KBM-7 (cell line): ENCODE measurements at regions not wholly inside any gene's neighbourhood (a gene's known extent, or its start where the extent isn't known, plus 50 kb on each side); places are given as distances from the start of the nearest gene placed in this dataset.
"Not testable (repeated sequence)": the region's sequence is repeated elsewhere in the genome, so short reads cannot be mapped to it uniquely, and the experiment has no call there.

ENCODE experiments used
- DNase-seq: peaks from one replicate; pipeline ENCODE4 v3.0.0-alpha.2; 2015
- in situ Hi-C: fragments of 300-500 bp; cut with MboI; formaldehyde crosslinking; loops from 2 replicates; pipeline ENCODE4 v1.14.3; 2020; ENCODE audit warnings: low sequenced_read_pairs, low pct_unique_long_range_greater_than_20kb, mixed read lengths

- DNase-seq = no peak
- in situ Hi-C loops = no loop called here
These were observed 184.7 kb downstream of the TMEM121 start for GRCh38 chr14:105711044-105711620.

DNA sequence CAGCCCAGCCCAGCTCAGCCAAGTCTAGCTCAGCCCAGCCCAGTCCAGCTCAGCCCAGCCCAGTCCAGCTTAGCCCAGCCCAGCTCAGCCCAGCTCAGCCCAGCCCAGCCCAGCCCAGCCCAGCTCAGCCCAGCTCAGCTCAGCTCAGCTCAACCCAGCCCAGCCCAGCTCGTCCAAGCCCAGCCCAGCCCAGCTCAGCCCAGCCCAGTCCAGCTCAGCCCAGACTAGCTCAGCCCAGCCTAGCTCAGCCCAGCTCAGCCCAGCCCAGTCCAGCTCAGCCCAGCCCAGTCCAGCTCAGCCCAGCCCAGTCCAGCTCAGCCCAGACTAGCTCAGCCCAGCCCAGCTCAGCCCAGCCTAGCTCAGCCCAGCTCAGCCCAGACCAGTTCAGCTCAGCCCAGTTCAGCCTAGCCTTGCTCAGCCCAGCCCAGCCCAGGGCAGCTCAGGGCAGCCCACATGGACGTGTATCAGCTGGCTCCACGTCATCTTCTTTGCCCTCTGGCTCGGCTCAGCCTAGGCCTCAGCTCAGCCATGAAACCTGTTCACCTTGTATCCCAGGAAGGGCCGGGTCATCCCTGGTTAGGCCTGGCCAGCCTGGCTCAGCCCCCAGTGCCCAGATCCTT is 185.6 kb downstream of the TMEM121 start:
- no peak for DNase-seq
- in situ Hi-C loops = no loop called here

GRCh38 chr14:105712670-105713069 is 186.3 kb downstream of the TMEM121 start:
- DNase-seq, in situ Hi-C loops: not testable (repeated sequence)

DNA sequence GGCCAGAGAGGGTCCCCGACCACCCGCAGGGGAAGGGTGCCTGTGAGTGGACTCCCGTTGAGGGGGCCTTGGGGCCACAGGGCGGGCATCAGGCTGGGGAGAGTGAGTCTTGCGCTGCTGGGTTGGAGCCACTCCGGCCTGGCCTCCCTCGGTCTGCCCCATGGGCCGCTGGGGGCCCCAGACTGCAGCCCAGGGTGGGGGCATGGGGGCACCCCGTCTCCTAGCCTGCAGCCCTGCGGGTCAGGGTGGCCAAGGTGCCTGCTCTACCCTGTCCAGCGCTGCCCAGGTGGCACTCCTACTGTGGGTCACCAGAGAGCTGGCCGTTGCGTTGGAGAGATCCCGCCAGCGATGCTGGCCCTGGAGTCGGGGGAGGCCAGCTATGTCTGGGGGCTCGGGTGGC is 186.8 kb downstream of the TMEM121 start:
- DNase-seq, in situ Hi-C loops: not testable (repeated sequence)

GRCh38 chr14:105713836-105714235 is 187.5 kb downstream of the TMEM121 start:
- DNase-seq, in situ Hi-C loops: not testable (repeated sequence)

- DNase-seq, in situ Hi-C loops: not testable (repeated sequence)
These were observed 192.4 kb downstream of the TMEM121 start for GRCh38 chr14:105718787-105719186.

- in situ Hi-C loops, DNase-seq: not testable (repeated sequence)
These were observed 193.7 kb downstream of the TMEM121 start for GRCh38 chr14:105720106-105720505.

- in situ Hi-C loops = not testable (repeated sequence)
These were observed 194.6 kb downstream of the TMEM121 start for GRCh38 chr14:105720852-105721601.

DNA sequence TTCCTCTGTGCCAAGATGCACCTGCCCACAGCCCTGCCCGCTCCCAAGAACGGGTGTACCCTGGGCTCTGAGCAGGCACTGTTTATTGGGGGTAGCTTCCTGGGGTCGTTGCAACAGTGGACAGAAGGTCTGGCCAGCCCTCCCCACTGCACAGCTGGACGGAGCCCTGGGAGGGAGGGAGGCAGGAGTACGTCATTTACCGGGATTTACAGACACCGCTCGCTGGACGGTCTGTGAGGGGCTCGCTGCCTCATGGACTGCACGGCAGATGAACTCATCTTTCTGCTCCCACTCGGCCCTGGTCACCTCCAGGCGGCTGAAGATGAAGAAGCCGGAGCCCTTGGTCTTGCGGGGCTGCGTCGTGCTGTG is 195.2 kb downstream of the TMEM121 start:
- DNase-seq = not testable (repeated sequence)

More at GRCh38 chr14:105720852-105721601, 194.6 kb downstream of the TMEM121 start:
- not testable (repeated sequence) for DNase-seq

DNA sequence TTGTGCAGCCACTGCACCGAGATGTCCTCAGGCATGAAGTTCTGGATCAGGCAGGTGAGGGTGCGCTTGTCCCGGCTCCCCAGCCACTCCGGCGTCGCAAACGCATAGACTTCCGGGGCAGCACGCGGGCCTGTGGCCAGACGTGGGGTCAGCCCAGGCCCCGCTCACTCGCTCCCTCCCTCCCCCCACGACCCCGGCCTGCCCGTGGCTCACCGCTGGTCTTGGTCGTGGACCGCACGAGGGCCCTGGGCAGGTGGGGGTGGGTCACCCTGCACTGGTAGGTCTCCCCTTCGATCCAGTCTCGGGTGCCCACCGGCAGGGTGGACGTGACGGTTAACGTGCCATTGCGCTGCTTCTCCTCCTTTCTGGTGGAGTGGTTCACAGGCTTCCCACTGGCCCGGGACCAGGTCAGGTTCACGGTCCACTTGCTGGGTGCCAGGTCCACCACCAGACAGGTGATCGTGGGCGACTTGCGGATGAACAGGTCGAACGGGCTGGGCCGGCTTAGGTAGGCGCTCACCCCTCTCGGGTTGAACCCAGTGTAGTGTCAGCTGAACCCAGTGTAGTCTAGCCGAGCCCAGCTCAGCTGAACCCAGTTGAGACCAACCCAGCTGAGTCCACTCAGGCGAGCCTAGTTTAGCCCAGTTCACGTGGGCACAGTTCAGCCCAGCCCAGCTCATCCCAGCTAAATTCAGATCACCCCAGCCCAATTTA is 195.8 kb downstream of the TMEM121 start:
- DNase-seq, in situ Hi-C loops: not testable (repeated sequence)

More for the DNA sequence above, 195.2 kb downstream of the TMEM121 start:
- in situ Hi-C loops = not testable (repeated sequence)

DNA sequence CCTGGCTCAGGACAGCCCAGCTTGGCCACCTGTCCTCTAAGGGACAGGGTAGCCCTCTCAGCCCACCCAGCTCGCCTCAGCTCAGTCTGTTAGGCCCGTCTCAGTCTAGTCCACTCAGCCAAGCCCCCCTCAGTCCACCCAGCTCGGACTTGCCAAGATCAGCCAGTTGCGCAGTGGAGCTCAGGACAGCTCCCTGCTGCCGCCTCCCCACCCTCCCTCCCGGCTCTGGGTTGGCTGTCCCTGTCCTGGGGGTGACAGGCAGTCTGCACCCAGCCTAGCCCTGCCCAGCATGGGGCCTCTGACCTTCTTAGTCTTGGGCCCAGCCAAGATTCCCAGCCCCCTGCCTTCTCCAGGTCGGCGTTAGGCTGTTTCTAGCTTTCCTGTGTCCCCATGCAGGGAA is 196.9 kb downstream of the TMEM121 start:
- in situ Hi-C loops, DNase-seq: not testable (repeated sequence)

DNA sequence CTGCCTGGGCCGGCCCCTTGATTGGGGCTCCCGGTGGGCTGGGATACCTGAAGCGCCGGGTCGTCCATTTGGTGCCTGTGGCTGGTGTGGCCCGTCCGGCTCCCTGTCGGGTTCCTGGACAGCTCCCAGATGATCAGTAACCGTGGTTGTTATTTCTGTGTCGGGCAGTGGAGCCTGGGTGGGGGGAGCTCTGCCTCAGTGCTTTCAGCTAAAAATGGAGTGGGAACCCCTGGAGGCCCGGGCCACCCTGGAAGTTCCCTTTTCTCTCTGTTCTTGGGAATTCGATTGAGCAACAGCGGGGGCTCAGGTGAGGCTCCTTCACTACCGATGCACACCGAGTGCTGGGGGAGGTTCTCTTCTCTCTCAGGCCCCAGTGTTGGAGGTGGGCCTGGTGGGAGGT is 197.4 kb downstream of the TMEM121 start:
- in situ Hi-C loops = not testable (repeated sequence)

DNA sequence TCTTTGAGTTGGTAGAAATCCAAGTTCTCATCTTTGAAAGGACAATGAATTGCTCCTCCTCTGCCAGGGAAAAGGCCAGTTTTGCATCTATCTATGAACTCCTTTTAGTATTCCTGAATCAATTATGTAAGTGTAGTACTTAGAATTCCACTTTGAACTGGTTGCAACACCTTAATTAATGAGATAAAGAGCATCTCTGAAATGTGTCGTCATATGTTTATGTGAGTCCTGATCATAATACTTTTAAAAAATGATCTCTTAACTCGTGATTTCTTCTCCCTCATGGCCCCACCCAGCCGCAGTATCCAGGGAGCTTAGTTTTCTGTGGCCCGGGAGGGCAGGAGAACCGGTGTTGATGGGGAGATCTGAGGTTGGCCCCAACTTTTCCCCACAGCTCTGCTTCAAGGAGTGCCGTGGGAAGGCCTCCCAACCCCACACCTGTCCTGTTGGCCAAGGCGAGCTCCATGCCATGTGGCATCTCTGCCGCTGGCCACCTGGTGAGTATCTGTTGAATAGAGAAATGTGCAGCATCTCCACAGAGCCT is 203.5 kb downstream of the TMEM121 start:
- in situ Hi-C loops, DNase-seq: not testable (repeated sequence)

More for the DNA sequence above, 197.4 kb downstream of the TMEM121 start:
- DNase-seq = not testable (repeated sequence)

DNA sequence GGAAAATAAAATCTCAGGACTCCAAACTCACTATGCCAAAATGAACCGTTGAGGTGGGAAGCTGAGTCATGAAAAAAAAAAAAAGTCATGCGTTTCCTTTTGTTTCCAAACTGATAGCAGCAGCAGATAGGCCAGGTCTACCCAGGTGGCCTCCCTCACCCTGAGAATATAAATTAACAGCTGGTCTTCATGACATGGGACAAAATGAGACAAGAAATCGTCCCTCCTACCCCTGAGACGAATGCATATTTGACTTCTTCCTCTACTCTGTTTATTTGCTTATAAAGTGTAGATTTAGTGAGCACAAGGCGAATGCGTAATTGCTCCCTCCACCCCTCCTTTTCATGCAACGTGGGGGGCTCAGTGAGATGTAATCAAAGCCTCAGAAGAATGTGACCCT is 204.3 kb downstream of the TMEM121 start:
- in situ Hi-C loops, DNase-seq: not testable (repeated sequence)

DNA sequence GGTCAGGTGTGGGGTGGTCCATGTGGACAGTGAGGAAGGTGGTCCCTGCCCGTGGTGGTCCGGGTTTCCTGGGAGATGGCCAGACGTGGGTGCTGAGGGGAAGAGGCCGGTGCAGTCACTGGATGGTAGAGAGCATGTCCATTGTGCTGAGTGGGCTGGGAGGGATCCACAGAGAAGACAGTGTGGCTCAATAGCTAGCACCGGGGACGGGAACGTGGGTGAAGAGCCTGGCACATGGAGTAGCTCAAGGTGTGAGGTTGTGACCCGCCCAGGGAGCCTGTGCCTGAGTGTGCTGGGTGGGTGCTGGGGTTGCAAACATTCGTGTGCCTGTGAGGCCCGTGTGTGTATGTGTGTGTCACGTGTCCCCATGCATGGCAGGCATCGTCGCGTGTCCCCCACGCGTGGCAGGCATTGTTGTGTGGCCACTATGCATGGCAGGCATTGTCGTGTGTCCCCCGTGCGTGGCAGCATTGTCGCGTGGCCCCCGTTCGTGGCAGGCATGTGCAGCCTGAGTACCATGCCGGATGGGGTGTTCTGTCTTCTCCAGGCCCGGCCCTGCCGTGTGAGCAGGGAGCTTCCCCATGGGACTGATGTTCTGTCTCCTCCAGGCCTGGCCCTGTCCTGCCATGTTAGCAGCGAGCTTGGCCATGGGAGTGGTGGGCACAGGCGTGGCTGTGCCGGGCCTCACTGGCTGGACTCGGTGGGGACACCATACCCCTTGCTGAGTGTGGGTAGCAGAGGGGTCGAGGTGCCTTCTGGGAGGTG is 205.0 kb downstream of the TMEM121 start:
- in situ Hi-C loops = not testable (repeated sequence)

DNA sequence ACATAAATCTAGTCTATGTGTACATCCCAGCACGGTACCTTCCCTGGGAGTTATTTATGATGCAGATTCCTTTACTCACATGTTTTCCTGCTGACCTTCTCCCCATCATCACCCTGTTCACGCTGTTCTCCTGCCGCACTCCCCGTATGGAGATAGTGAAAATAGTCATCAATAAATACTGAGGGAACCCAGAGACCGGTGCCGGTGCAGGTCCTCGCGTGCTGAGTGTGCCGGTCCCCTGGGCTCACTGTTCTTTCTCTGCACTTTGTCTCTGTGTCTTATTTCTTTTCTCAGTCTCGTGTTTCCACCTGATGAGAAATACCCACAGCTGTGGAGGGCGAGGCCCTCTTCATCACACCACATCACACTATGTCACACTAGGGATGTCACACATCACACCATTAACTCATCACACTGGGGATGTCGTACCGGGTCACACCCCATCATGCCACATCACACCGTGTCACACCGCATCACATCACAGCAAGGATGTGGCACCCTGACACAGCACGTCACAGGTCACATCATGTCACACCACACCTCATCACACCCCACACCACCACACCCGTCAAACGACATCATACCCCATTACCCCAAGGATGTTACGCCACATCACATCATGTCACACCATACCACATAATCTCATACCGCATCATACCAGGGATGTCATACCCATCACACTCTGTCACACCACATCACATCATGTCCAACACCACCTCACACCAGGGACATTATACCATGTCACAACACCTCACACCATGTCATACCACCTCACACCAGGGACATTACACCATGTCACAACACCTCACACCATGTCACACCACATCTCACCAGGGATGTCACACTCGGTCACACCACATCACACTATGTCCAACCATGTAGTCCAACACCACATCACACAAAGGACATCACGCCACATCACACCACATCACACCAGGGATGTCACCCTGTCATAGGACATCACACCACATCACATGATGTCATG is 207.0 kb downstream of the TMEM121 start:
- DNase-seq = no peak
- in situ Hi-C loops = no loop called here

More for the DNA sequence above, 205.0 kb downstream of the TMEM121 start:
- not testable (repeated sequence) for DNase-seq

GRCh38 chr14:105734241-105734640 is 207.9 kb downstream of the TMEM121 start:
- in situ Hi-C loops, DNase-seq: not testable (repeated sequence)
